B cell (primary cell): ENCODE measurements at regions not wholly inside any gene's neighbourhood (a gene's known extent, or its start where the extent isn't known, plus 50 kb on each side); places are given as distances from the start of the nearest gene placed in this dataset.

Experiments used
- ATAC-seq: fragments of 200-7000 bp; cut with Tn5 transposase; one replicate; pipeline ENCODE4 v1.10.0; 2021; ENCODE audit warnings: low read depth, mild to moderate bottlenecking, moderate number of reproducible peaks, moderate library complexity
- CTCF ChIA-PET: fragments of 350-600 bp; sonication (Branson Sonifier 250); formaldehyde crosslinking; loops from one replicate; lab custom pipeline; 2021; ENCODE audit warnings: antibody characterized with exemption, inconsistent platforms; lab: Charles Lee
- POLR2A ChIA-PET: fragments of 350-600 bp; sonication (Branson Sonifier 250); formaldehyde crosslinking; loops from one replicate; lab custom pipeline; 2021; ENCODE audit warnings: antibody characterized with exemption; lab: Charles Lee
- DNase-seq: peaks from one replicate; pipeline ENCODE4 v3.0.0; 2013
- H2AFZ ChIP-seq: 2 replicates; pipeline ENCODE4 v1.6.1; 2012; ENCODE audit warnings: mild to moderate bottlenecking, low read depth, low read length; ENCODE audit not compliant: insufficient read depth, poor library complexity, severe bottlenecking
- H3K27ac ChIP-seq, 2 donors: 1 replicate in 1 of 2; 2 replicates in 1 of 2; pipeline ENCODE4 v1.5.1; 2012 to 2013; ENCODE audit warnings: low read length in 2 of 2, mild to moderate bottlenecking in 2 of 2, moderate library complexity in 1 of 2
- H3K27me3 ChIP-seq, 4 experiments: fragments of 200-600 bp in 1 of 4; sonication (generic) in 1 of 4; replicated peaks in 1 of 4; 1 replicate in 2 of 4; 2 replicates in 2 of 4; pipeline versions ENCODE4 v1.6.1 to v1.7.0; 2013 to 2016; ENCODE audit warnings: low read length in 3 of 4, mild to moderate bottlenecking in 2 of 4, mixed read lengths in 1 of 4, moderate library complexity in 1 of 4; ENCODE audit not compliant: insufficient read depth in 4 of 4, control insufficient read depth in 3 of 4; ENCODE audit errors: control extremely low read depth in 1 of 4
- H3K36me3 ChIP-seq, 2 experiments: replicated peaks in 1 of 2; 1 replicate in 1 of 2; 2 replicates in 1 of 2; pipeline versions ENCODE4 v1.6.1 to v1.7.1; 2013; ENCODE audit warnings: low read length in 1 of 2; ENCODE audit not compliant: insufficient read depth in 2 of 2, control insufficient read depth in 1 of 2; ENCODE audit errors: control extremely low read depth in 1 of 2, extremely low read depth in 1 of 2
- H3K4me1 ChIP-seq, 2 donors: fragments of 200-600 bp in 1 of 2; sonication (generic) in 1 of 2; 1 replicate in 1 of 2; 2 replicates in 1 of 2; pipeline versions ENCODE4 v1.5.1 to v1.6.1; 2013 to 2017; ENCODE audit warnings: low read length in 2 of 2; ENCODE audit not compliant: control insufficient read depth in 2 of 2, insufficient read depth in 2 of 2
- H3K4me2 ChIP-seq: replicated peaks from 2 replicates; pipeline ENCODE3; 2012; ENCODE audit warnings: mild to moderate bottlenecking, low read depth, low read length; ENCODE audit not compliant: poor library complexity, severe bottlenecking
- H3K4me3 ChIP-seq, 5 experiments: fragments of 200-600 bp in 1 of 5; sonication (generic) in 1 of 5; 1 replicate in 3 of 5; 2 replicates in 2 of 5; pipeline versions ENCODE4 v1.5.1 to v1.7.0; 2011 to 2016; ENCODE audit warnings: low read length in 4 of 5, mild to moderate bottlenecking in 4 of 5, low read depth in 2 of 5, control low read depth in 1 of 5, moderate library complexity in 1 of 5; ENCODE audit not compliant: insufficient read depth in 1 of 5; ENCODE audit errors: control extremely low read depth in 1 of 5, extremely low read depth in 1 of 5
- H3K79me2 ChIP-seq: fragments of 200-600 bp; sonication (generic); one replicate; pipeline ENCODE4 v1.6.0; 2016; ENCODE audit warnings: low read length; ENCODE audit not compliant: control insufficient read depth, insufficient read depth
- H3K9ac ChIP-seq: fragments of 200-600 bp; sonication (generic); 2 replicates; pipeline ENCODE4 v1.6.1; 2017; ENCODE audit warnings: mild to moderate bottlenecking, low read length, moderate library complexity
- H3K9me3 ChIP-seq, 3 donors: one replicate each; pipeline versions ENCODE4 v1.6.1 to v1.7.1; 2013; ENCODE audit warnings: low read length in 2 of 3; ENCODE audit not compliant: control insufficient read depth in 2 of 3, insufficient read depth in 1 of 3; ENCODE audit errors: control extremely low read depth in 1 of 3
- H4K20me1 ChIP-seq: 2 replicates; pipeline ENCODE4 v1.6.0; 2012; ENCODE audit warnings: mild to moderate bottlenecking, low read length; ENCODE audit not compliant: insufficient read depth, control insufficient read depth, poor library complexity, severe bottlenecking
- H3K27ac Mint-ChIP-seq: one replicate; pipeline ENCODE4 v1.8.0; 2021; ENCODE audit warnings: mixed read lengths
- H3K27me3 Mint-ChIP-seq: one replicate; pipeline ENCODE4 v1.8.0; 2021; ENCODE audit warnings: mixed read lengths
- H3K4me1 Mint-ChIP-seq: one replicate; pipeline ENCODE4 v1.8.0; 2021; ENCODE audit warnings: mixed read lengths
- H3K4me3 Mint-ChIP-seq: one replicate; pipeline ENCODE4 v1.8.0; 2021; ENCODE audit warnings: mixed read lengths
- H3K9me3 Mint-ChIP-seq: one replicate; pipeline ENCODE4 v1.8.0; 2022; ENCODE audit warnings: mixed read lengths; ENCODE audit not compliant: insufficient read depth
- CTCF ChIP-seq: fragments of 200-600 bp; IDR thresholded peaks from one replicate; pipeline ENCODE4 v1.8.0; 2022; ENCODE audit warnings: antibody characterized with exemption, mild to moderate bottlenecking
- EZH2 ChIP-seq: IDR thresholded peaks from 2 replicates; pipeline ENCODE4 v1.6.1; 2012; ENCODE audit warnings: borderline replicate concordance, low read depth, mild to moderate bottlenecking, moderate library complexity, low read length; ENCODE audit not compliant: insufficient read depth, poor library complexity, severe bottlenecking
- intact Hi-C: fragments of 100-400 bp; cut with micrococcal nuclease; formaldehyde crosslinking; loops from one replicate; pipeline ENCODE4 v1.10.0; 2022

GRCh38 chr3:141669434-141669833 is 68.7 kb upstream of the RNF7 start:
- no peak overlapping the region for H3K9ac ChIP-seq
- no peak overlapping the region for H3K4me3 ChIP-seq
- Mint-ChIP-seq H3K4me3 (no peak overlapping the region), H3K27me3 (peaks cover 16% of the 10 kb centered on the region), H3K4me1 (no peaks in the 10 kb centered on the region), H3K9me3 (peaks cover 3% of the 10 kb centered on the region), H3K27ac (no peak overlapping the region)
- peaks cover 0 to 2% (median 0%) of the 10 kb centered on the region in 4 experiments for H3K27me3 ChIP-seq
- H2AFZ ChIP-seq, result no peak overlapping the region
- no peaks in the 10 kb centered on the region for H3K36me3 ChIP-seq
- no peak for TF ChIP-seq CTCF
- TF ChIP-seq EZH2, result no peak
- ATAC-seq (no peak), DNase-seq (no peak)
- H3K79me2 ChIP-seq, result no peaks in the 10 kb centered on the region
- POLR2A ChIA-PET, result no interaction called here
- no peak overlapping the region for H3K27ac ChIP-seq
- H4K20me1 ChIP-seq, result no peaks in the 10 kb centered on the region
- H3K4me2 ChIP-seq, result no peak overlapping the region
- CTCF ChIA-PET, result no interaction called here
- H3K4me1 ChIP-seq, result no peaks in the 10 kb centered on the region
- intact Hi-C loops, result no loop called here
- peaks cover 3 to 34% (median 13%) of the 10 kb centered on the region in 3 donors for H3K9me3 ChIP-seq

GRCh38 chr3:141677701-141678100 is 60.4 kb upstream of the RNF7 start:
- TF ChIP-seq EZH2 (no peak), CTCF (no peak)
- no peaks in the 10 kb centered on the region for H3K79me2 ChIP-seq
- H3K9me3 ChIP-seq, result no peaks in the 10 kb centered on the region
- no peak overlapping the region for H3K4me3 ChIP-seq
- ChIA-PET POLR2A (no interaction called here), CTCF (no interaction called here)
- H3K4me2 ChIP-seq, result no peak overlapping the region
- intact Hi-C loops, result no loop called here
- no peak for ATAC-seq
- no peak overlapping the region for H2AFZ ChIP-seq
- H4K20me1 ChIP-seq, result no peaks in the 10 kb centered on the region
- H3K27ac ChIP-seq, result no peak overlapping the region
- H3K4me1 ChIP-seq, result peaks cover 4 to 8% of the 10 kb centered on the region in 2 donors
- no peaks in the 10 kb centered on the region for H3K9me3 Mint-ChIP-seq
- H3K4me3 Mint-ChIP-seq, result no peak overlapping the region
- peaks cover 20% of the 10 kb centered on the region for H3K4me1 Mint-ChIP-seq
- H3K27me3 Mint-ChIP-seq, result peaks cover 2% of the 10 kb centered on the region
- no peak for DNase-seq
- H3K36me3 ChIP-seq, result no peaks in the 10 kb centered on the region
- no peaks in the 10 kb centered on the region for H3K27me3 ChIP-seq
- no peak overlapping the region for H3K9ac ChIP-seq
- no peak overlapping the region for H3K27ac Mint-ChIP-seq
